SK-N-SH treated with all-trans-retinoic acid at 6 μM for 48 hours (cell line): ENCODE measurements at regions not wholly inside any gene's neighbourhood (a gene's known extent, or its start where the extent isn't known, plus 50 kb on each side); places are given as distances from the start of the nearest gene placed in this dataset.

ENCODE experiments used
- ATAC-seq: fragments of 200-7000 bp; cut with Tn5 transposase; 3 replicates; pipeline ENCODE4 v1.9.1; 2020; ENCODE audit warnings: mild to moderate bottlenecking, moderate library complexity
- ARNTL ChIP-seq: fragments of 450-650 bp; formaldehyde crosslinking; IDR thresholded peaks from 2 replicates; pipeline ENCODE4 v1.5.0; 2020; ENCODE audit warnings: low read depth, mild to moderate bottlenecking, moderate library complexity, borderline replicate concordance
- BACH2 ChIP-seq: fragments of 250-450 bp; sonication (Bioruptor Pico); IDR thresholded peaks from 2 replicates; pipeline ENCODE4 v1.9.0; 2021; ENCODE audit warnings: mild to moderate bottlenecking, borderline replicate concordance
- CSRNP3 ChIP-seq: fragments of 250-450 bp; sonication (Bioruptor Pico); IDR thresholded peaks from 2 replicates; pipeline ENCODE4 v1.5.1; 2021; ENCODE audit warnings: mild to moderate bottlenecking, moderate library complexity
- ESRRG ChIP-seq: fragments of 250-450 bp; sonication (Bioruptor Pico); IDR thresholded peaks from 2 replicates; pipeline ENCODE4 v1.6.1; 2021; ENCODE audit warnings: mild to moderate bottlenecking
- GLIS3 ChIP-seq: fragments of 250-450 bp; sonication (Bioruptor Pico); IDR thresholded peaks from 2 replicates; pipeline ENCODE4 v1.5.0; 2020; ENCODE audit warnings: mild to moderate bottlenecking, moderate library complexity
- ISL1 ChIP-seq: fragments of 250-450 bp; sonication (Bioruptor Pico); IDR thresholded peaks from 2 replicates; pipeline ENCODE4 v2.1.2; 2022; ENCODE audit warnings: mild to moderate bottlenecking, moderate library complexity
- OSR1 ChIP-seq: fragments of 250-450 bp; sonication (Bioruptor Pico); IDR thresholded peaks from 2 replicates; pipeline ENCODE4 v1.8.0; 2022; ENCODE audit warnings: moderate library complexity, mild to moderate bottlenecking, inconsistent platforms
- PATZ1 ChIP-seq: fragments of 250-450 bp; sonication (Bioruptor Pico); IDR thresholded peaks from 2 replicates; pipeline ENCODE4 v1.8.0; 2020; ENCODE audit warnings: mild to moderate bottlenecking, moderate library complexity, borderline replicate concordance
- POU6F1 ChIP-seq: fragments of 250-450 bp; sonication (Bioruptor Pico); IDR thresholded peaks from 2 replicates; pipeline ENCODE4 v1.8.0; 2021; ENCODE audit warnings: low read depth, mild to moderate bottlenecking, moderate library complexity, borderline replicate concordance
- PPARA ChIP-seq: fragments of 250-450 bp; sonication (Bioruptor Pico); IDR thresholded peaks from 2 replicates; pipeline ENCODE4 v1.5.0; 2020; ENCODE audit warnings: mild to moderate bottlenecking, borderline replicate concordance
- RARB ChIP-seq: fragments of 250-450 bp; sonication (Bioruptor Pico); IDR thresholded peaks from 2 replicates; pipeline ENCODE4 v1.8.0; 2021; ENCODE audit warnings: mild to moderate bottlenecking, moderate library complexity
- SNAI2 ChIP-seq: fragments of 250-450 bp; sonication (Bioruptor Pico); IDR thresholded peaks from 2 replicates; pipeline ENCODE4 v1.5.0; 2020; ENCODE audit warnings: mild to moderate bottlenecking, moderate library complexity
- TCF4 ChIP-seq: fragments of 250-450 bp; sonication (Bioruptor Pico); IDR thresholded peaks from 2 replicates; pipeline ENCODE4 v1.8.0; 2021; ENCODE audit warnings: mild to moderate bottlenecking, moderate library complexity, borderline replicate concordance
- TOX ChIP-seq: fragments of 250-450 bp; sonication (Bioruptor Pico); IDR thresholded peaks from 2 replicates; pipeline ENCODE4 v1.8.0; 2021; ENCODE audit warnings: mild to moderate bottlenecking, moderate library complexity, borderline replicate concordance
- TSHZ2 ChIP-seq: fragments of 250-450 bp; sonication (Bioruptor Pico); IDR thresholded peaks from 2 replicates; pipeline ENCODE4 v1.5.0; 2020; ENCODE audit warnings: mild to moderate bottlenecking, moderate library complexity
- ZC3H10 ChIP-seq: fragments of 250-450 bp; sonication (Bioruptor Pico); IDR thresholded peaks from 2 replicates; pipeline ENCODE4 v1.5.1; 2021; ENCODE audit warnings: mild to moderate bottlenecking, moderate library complexity
- ZFP3 ChIP-seq: fragments of 250-450 bp; sonication (Bioruptor Pico); IDR thresholded peaks from 2 replicates; pipeline ENCODE4 v1.5.0; 2020; ENCODE audit warnings: mild to moderate bottlenecking, moderate library complexity
- ZFP30 ChIP-seq: fragments of 450-650 bp; formaldehyde crosslinking; IDR thresholded peaks from 2 replicates; pipeline ENCODE4 v1.5.0; 2022; ENCODE audit warnings: mild to moderate bottlenecking, moderate library complexity
- ZNF565 ChIP-seq: fragments of 450-650 bp; formaldehyde crosslinking; conservative IDR thresholded peaks from 2 replicates; pipeline ENCODE4 v1.5.0; 2020; ENCODE audit warnings: low read depth, mild to moderate bottlenecking, moderate library complexity
- ZNF70 ChIP-seq: fragments of 450-650 bp; formaldehyde crosslinking; IDR thresholded peaks from 2 replicates; pipeline ENCODE4 v1.5.0; 2020; ENCODE audit warnings: mild to moderate bottlenecking, moderate library complexity
- ZNF8 ChIP-seq: fragments of 450-650 bp; formaldehyde crosslinking; IDR thresholded peaks from 2 replicates; pipeline ENCODE4 v1.5.0; 2020; ENCODE audit warnings: mild to moderate bottlenecking, moderate library complexity

- ATAC-seq = no peak
- TF ChIP-seq ZNF70 (CRISPR knock-in tag) (no peak), ZC3H10 (no peak), SNAI2 (CRISPR knock-in tag) (no peak), ZNF565 (CRISPR knock-in tag) (no peak), OSR1 (no peak), BACH2 (no peak), ESRRG (CRISPR knock-in tag) (no peak), RARB (CRISPR knock-in tag) (no peak), PPARA (no peak)
Observed at GRCh38 chr21:28833182-28833581, 159.5 kb downstream of the LTN1 start.

- no peak for TF ChIP-seq ZC3H10
- no peak for TF ChIP-seq ARNTL (CRISPR knock-in tag)
- TF ChIP-seq ZNF70 (CRISPR knock-in tag) = no peak
- no peak for TF ChIP-seq TOX (CRISPR knock-in tag)
- TF ChIP-seq TSHZ2 (CRISPR knock-in tag) = no peak
- no peak for TF ChIP-seq RARB (CRISPR knock-in tag)
- no peak for TF ChIP-seq ZNF8 (CRISPR knock-in tag)
- no peak for TF ChIP-seq OSR1
- TF ChIP-seq ISL1 (CRISPR knock-in tag) = no peak
- TF ChIP-seq BACH2 = no peak
- no peak for ATAC-seq
Observed at GRCh38 chr21:28832715-28833061, 160.0 kb downstream of the LTN1 start.

GRCh38 chr21:28832013-28832714, 160.5 kb downstream of the LTN1 start:
- peak; percentile 30; the same call in 2 of the 3 replicates for ATAC-seq
- TF ChIP-seq CSRNP3 (CRISPR knock-in tag) (no peak), TCF4 (CRISPR knock-in tag) (no peak), ZNF8 (CRISPR knock-in tag) (no peak), TOX (CRISPR knock-in tag) (no peak), OSR1 (no peak), RARB (CRISPR knock-in tag) (no peak), PATZ1 (CRISPR knock-in tag) (no peak), ZFP30 (CRISPR knock-in tag) (no peak), GLIS3 (no peak), SNAI2 (CRISPR knock-in tag) (no peak), ESRRG (CRISPR knock-in tag) (no peak), POU6F1 (CRISPR knock-in tag) (no peak), ZFP3 (CRISPR knock-in tag) (no peak), ZC3H10 (no peak), ZNF70 (CRISPR knock-in tag) (no peak), PPARA (no peak), BACH2 (no peak), TSHZ2 (CRISPR knock-in tag) (no peak)
- TF ChIP-seq, all 23 proteins: peak for 0
